ENCODE measurements at regions not wholly inside any gene's neighbourhood (a gene's known extent, or its start where the extent isn't known, plus 50 kb on each side); places are given as distances from the start of the nearest gene placed in this dataset.
A peak's percentile ranks its signal among the peaks of the same experiment; 100 is the strongest.

- DNase-seq (ENCODE audit: low read depth): no peak
Measured at GRCh38 chr6:2462831-2463230, 217.4 kb upstream of the GMDS start.

- DNase-seq (ENCODE audit: low read depth): no peak
Measured at GRCh38 chr6:2460216-2460745, 214.9 kb upstream of the GMDS start.

- no peak for DNase-seq (ENCODE audit: low read depth)
Measured at GRCh38 chr6:2454180-2454579, 208.8 kb upstream of the GMDS start.

GRCh38 chr6:2450546-2450945 is 205.1 kb upstream of the GMDS start:
- no peak for DNase-seq (ENCODE audit: low read depth)

- no peak for DNase-seq (ENCODE audit: low read depth)
Measured at GRCh38 chr6:2449572-2449940, 204.2 kb upstream of the GMDS start.

GRCh38 chr6:2448826-2449571 is 203.6 kb upstream of the GMDS start:
- DNase-seq (ENCODE audit: low read depth): peak; percentile 58

- DNase-seq (ENCODE audit: low read depth): no peak
Measured at GRCh38 chr6:2447931-2448330, 202.5 kb upstream of the GMDS start.

GRCh38 chr6:2447318-2447920 is 202.0 kb upstream of the GMDS start:
- DNase-seq (ENCODE audit: low read depth): no peak

GRCh38 chr6:2441601-2442475 is 196.4 kb upstream of the GMDS start:
- no peak for DNase-seq (ENCODE audit: low read depth)

- no peak for DNase-seq (ENCODE audit: low read depth)
Measured at GRCh38 chr6:2440516-2440915, 195.1 kb upstream of the GMDS start.

GRCh38 chr6:2439632-2440031 is 194.2 kb upstream of the GMDS start:
- DNase-seq (ENCODE audit: low read depth): no peak

GRCh38 chr6:2439082-2439481 is 193.7 kb upstream of the GMDS start:
- DNase-seq (ENCODE audit: low read depth): no peak

- DNase-seq (ENCODE audit: low read depth): no peak
Measured at GRCh38 chr6:2436410-2437154, 191.2 kb upstream of the GMDS start.

- no peak for DNase-seq (ENCODE audit: low read depth)
Measured at GRCh38 chr6:2435323-2435722, 189.9 kb upstream of the GMDS start.

- no peak for DNase-seq (ENCODE audit: low read depth)
Measured at GRCh38 chr6:2434912-2435311, 189.5 kb upstream of the GMDS start.

GRCh38 chr6:2434116-2434515 is 188.7 kb upstream of the GMDS start:
- DNase-seq (ENCODE audit: low read depth): no peak

GRCh38 chr6:2433711-2434110 is 188.3 kb upstream of the GMDS start:
- no peak for DNase-seq (ENCODE audit: low read depth)

- no peak for DNase-seq (ENCODE audit: low read depth)
Measured at GRCh38 chr6:2433266-2433665, 187.9 kb upstream of the GMDS start.

GRCh38 chr6:2432292-2432691 is 186.9 kb upstream of the GMDS start:
- peak; percentile 79 for DNase-seq (ENCODE audit: low read depth)

- DNase-seq (ENCODE audit: low read depth): no peak
Measured at GRCh38 chr6:2430612-2431011, 185.2 kb upstream of the GMDS start.

GRCh38 chr6:2429460-2429859 is 184.1 kb upstream of the GMDS start:
- DNase-seq (ENCODE audit: low read depth): peak; percentile 20

GRCh38 chr6:2429032-2429431 is 183.6 kb upstream of the GMDS start:
- DNase-seq (ENCODE audit: low read depth): no peak

All from GM04504 (cell line).